ENCODE measurements at regions not wholly inside any gene's neighbourhood (a gene's known extent, or its start where the extent isn't known, plus 50 kb on each side); places are given as distances from the start of the nearest gene placed in this dataset.

DNA sequence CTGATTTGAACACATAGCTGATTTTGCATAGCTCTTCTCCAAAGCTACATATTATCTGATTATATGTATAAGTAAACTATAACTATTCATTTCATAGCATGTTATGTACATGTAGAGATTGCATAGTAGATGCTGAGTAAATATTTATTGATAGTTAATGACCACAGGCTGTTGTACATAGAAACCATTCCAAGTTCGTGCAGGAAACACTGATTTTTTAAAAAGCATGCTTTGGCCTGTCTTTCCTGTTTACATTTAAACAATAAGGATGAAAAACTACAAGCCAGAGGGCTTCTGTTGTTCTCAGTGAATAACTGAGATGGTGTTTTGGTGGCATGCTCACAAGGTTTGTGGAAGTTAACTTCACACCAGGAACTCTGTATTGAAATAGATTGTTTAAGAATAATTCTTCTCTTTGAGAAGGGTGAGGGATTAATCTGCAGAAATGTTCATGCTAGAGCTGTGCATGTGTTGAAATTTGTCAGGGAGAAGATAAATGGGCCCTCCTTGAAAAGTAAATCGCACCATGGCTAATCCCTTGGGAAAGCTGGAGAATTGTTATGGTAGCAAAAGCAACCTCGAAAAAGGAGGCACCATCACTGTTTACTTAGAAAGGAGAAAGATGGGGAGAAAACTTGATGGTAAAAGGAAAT lies 120.2 kb upstream of the SP8 start:
- in situ Hi-C loops (cut with MboI; ENCODE audit: low sequenced_read_pairs) (no loop called here), dilution Hi-C loops (cut with HindIII; ENCODE audit: low sequenced_read_pairs, unreplicated experiment) (no loop called here), intact Hi-C loops (cut with micrococcal nuclease) (no loop called here)
- Histone ChIP-seq H4K8ac (ENCODE audit: low read depth in 2 of 2, low read length in 2 of 2) (no peak overlapping the region), H2BK5ac (ENCODE audit: low read depth, low read length, poor library complexity, severe bottlenecking) (no peak overlapping the region), H3K9me3 (ENCODE audit: control insufficient read depth, insufficient read depth, low read length) (peaks cover 10% of the 10 kb centered on the region), H3K4me1 (ENCODE audit: control insufficient read depth, insufficient read depth, low read length) (no peaks in the 10 kb centered on the region), H4K20me1 (ENCODE audit: insufficient read depth, low read length) (no peaks in the 10 kb centered on the region), H3K36me3 (ENCODE audit: control insufficient read depth, insufficient read depth, low read length) (no peaks in the 10 kb centered on the region), H4K5ac (ENCODE audit: low read depth, low read length) (no peak overlapping the region), H3K18ac (ENCODE audit: low read depth, low read length) (no peak overlapping the region), H3K23ac (ENCODE audit: low read depth, low read length) (no peak overlapping the region), H3K56ac (ENCODE audit: extremely low read depth, insufficient read depth, low read length) (no peak overlapping the region), H2AK9ac (replicated peaks; ENCODE audit: low read depth, low read length, poor library complexity) (no peak overlapping the region), H3K4ac (ENCODE audit: low read depth, low read length) (no peak overlapping the region), H2AFZ (replicated peaks; ENCODE audit: low read length, poor library complexity) (no peak overlapping the region), H3K9me1 (ENCODE audit: insufficient read depth, low read length) (no peaks in the 10 kb centered on the region), H3K79me1 (ENCODE audit: low read depth in 1 of 2, low read length in 2 of 2) (no peaks in the 10 kb centered on the region), H3K4me3 (ENCODE audit: insufficient read depth, low read depth, low read length) (no peak overlapping the region), H3K4me2 (ENCODE audit: low read depth, low read length) (no peak overlapping the region), H2BK15ac (ENCODE audit: low read depth, low read length) (no peak overlapping the region), H3K9ac (ENCODE audit: low read depth, low read length) (no peak overlapping the region), H2BK120ac (ENCODE audit: low read depth, low read length) (no peak overlapping the region), H2BK20ac (ENCODE audit: low read depth, low read length) (no peak overlapping the region), H2AK5ac (ENCODE audit: low read depth, low read length) (no peak overlapping the region), H4K91ac (ENCODE audit: insufficient read depth, low read depth, low read length) (no peak overlapping the region), H3K27me3 (ENCODE audit: control insufficient read depth, insufficient read depth, low read length) (no peaks in the 10 kb centered on the region), H3K14ac (replicated peaks; ENCODE audit: low read depth, low read length) (no peak overlapping the region), H3K27ac (ENCODE audit: insufficient read depth, low read length) (no peak overlapping the region)
- CTCF ChIA-PET: interaction anchor here (0.6 kb wide), 1 partner anchor 9 kb away, joined by 3 read pairs; no protein-coding TSS in a partner anchor
- POLR2A ChIA-PET (ENCODE audit: unreplicated experiment): no interaction called here
- no TSS peak for BruUV-seq (replicated peaks)
- TF ChIP-seq RAD21 (IDR thresholded peaks at IDR 0.05; ENCODE audit: low read length) (no peak), BHLHE40 (IDR thresholded peaks at IDR 0.05; ENCODE audit: low read depth, low read length) (no peak), CEBPB (IDR thresholded peaks at IDR 0.05; ENCODE audit: low read depth, low read length) (no peak), NFE2L2 (IDR thresholded peaks at IDR 0.05; ENCODE audit: low read depth, low read length) (no peak), SMC3 (IDR thresholded peaks at IDR 0.05; ENCODE audit: low read depth, low read length) (no peak), FOS (IDR thresholded peaks at IDR 0.05; ENCODE audit: low read depth, low read length) (no peak), MAFK (IDR thresholded peaks at IDR 0.05; ENCODE audit: low read depth, low read length) (no peak), MXI1 (IDR thresholded peaks at IDR 0.05; ENCODE audit: borderline replicate concordance, low read depth, low read length) (no peak), CHD1 (IDR thresholded peaks at IDR 0.05; ENCODE audit: low read depth, low read length) (no peak), POLR2A (IDR thresholded peaks at IDR 0.05; ENCODE audit: low read depth, low read length) (no peak), MAZ (IDR thresholded peaks at IDR 0.05; ENCODE audit: borderline replicate concordance, low read depth, low read length) (no peak), RCOR1 (IDR thresholded peaks at IDR 0.05; ENCODE audit: insufficient replicate concordance, low read length) (no peak), RFX5 (IDR thresholded peaks at IDR 0.05; ENCODE audit: low read depth, low read length) (no peak)
- TF ChIP-seq, protein P1, sequence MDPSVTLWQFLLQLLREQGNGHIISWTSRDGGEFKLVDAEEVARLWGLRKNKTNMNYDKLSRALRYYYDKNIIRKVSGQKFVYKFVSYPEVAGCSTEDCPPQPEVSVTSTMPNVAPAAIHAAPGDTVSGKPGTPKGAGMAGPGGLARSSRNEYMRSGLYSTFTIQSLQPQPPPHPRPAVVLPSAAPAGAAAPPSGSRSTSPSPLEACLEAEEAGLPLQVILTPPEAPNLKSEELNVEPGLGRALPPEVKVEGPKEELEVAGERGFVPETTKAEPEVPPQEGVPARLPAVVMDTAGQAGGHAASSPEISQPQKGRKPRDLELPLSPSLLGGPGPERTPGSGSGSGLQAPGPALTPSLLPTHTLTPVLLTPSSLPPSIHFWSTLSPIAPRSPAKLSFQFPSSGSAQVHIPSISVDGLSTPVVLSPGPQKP (IDR thresholded peaks at IDR 0.05; ENCODE audit: borderline replicate concordance, low read depth, low read length): no peak
- TF ChIP-seq, protein P2, sequence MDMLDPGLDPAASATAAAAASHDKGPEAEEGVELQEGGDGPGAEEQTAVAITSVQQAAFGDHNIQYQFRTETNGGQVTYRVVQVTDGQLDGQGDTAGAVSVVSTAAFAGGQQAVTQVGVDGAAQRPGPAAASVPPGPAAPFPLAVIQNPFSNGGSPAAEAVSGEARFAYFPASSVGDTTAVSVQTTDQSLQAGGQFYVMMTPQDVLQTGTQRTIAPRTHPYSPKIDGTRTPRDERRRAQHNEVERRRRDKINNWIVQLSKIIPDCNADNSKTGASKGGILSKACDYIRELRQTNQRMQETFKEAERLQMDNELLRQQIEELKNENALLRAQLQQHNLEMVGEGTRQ (IDR thresholded peaks at IDR 0.05; ENCODE audit: low read depth, low read length): no peak
- TF ChIP-seq, protein P3, sequence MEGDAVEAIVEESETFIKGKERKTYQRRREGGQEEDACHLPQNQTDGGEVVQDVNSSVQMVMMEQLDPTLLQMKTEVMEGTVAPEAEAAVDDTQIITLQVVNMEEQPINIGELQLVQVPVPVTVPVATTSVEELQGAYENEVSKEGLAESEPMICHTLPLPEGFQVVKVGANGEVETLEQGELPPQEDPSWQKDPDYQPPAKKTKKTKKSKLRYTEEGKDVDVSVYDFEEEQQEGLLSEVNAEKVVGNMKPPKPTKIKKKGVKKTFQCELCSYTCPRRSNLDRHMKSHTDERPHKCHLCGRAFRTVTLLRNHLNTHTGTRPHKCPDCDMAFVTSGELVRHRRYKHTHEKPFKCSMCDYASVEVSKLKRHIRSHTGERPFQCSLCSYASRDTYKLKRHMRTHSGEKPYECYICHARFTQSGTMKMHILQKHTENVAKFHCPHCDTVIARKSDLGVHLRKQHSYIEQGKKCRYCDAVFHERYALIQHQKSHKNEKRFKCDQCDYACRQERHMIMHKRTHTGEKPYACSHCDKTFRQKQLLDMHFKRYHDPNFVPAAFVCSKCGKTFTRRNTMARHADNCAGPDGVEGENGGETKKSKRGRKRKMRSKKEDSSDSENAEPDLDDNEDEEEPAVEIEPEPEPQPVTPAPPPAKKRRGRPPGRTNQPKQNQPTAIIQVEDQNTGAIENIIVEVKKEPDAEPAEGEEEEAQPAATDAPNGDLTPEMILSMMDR (conservative IDR thresholded peaks at IDR 0.05; ENCODE audit: low read depth, low read length): no peak
- WGBS, 2 experiments (ENCODE audit: extremely low coverage in 2 of 2, insufficient read length in 1 of 2): no CpG with 5 or more reads among the region's 3 CpGs
- ATAC-seq (ENCODE audit: low read depth): no peak
- DNase-seq: no peak
